NCI-H2227 treated with DMSO at 0.1 percent for 48 hours (cell line): ENCODE measurements at regions not wholly inside any gene's neighbourhood (a gene's known extent, or its start where the extent isn't known, plus 50 kb on each side); places are given as distances from the start of the nearest gene placed in this dataset.
A peak's percentile ranks its signal among the peaks of the same experiment; 100 is the strongest.

Source experiments
- DNase-seq: peaks from one replicate; lab custom pipeline; 2025; lab: John Stamatoyannopoulos, UW

DNA sequence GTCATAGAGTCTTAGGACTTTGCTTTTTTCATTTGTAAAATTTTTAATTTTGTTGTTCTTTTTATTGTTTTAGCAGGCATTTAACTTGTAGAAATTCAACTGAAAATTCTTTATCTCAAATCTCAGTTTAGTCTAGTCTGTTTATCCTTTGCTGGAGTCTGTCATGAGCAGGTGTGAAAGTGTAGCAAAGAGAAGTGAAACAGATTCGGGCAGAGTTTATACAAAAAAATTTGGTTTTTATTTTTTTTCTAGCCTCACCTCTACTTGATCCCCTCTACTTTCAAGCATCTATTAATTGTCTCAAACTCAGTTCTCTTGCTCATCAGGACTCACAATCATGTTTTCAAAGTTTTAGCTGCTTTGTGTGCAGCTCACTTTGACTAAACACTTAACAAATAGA, 655.2 kb downstream of the HDGFL1 start:
- DNase-seq: no peak

DNA sequence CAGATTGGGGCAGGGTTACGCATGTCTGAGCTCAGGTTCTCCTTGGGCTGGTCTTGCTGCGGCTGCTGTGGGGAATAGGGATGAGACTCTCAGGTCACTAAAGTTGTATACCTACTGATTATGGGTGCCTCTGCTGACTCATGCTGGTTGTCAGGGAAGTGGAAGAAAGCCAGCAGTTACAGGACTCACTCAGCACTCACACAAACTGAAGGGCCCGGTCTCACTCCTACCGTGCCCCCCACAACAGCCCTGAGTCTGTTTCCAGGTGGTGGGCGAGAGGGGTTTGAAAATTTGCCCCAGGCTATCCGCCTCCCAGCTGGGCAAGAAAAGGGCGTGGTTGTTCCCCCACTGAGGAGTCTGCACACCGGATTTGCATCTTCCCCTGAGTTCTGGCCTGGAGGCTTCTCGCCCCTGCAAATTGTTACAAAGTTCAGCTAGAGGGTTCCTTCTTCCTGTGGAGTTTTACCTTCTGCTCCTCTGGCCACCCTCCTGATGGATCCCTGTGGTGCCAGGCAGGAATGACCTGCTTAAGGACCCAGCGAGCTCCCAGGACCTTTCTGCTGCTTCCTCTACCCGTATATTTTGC, 659.2 kb downstream of the HDGFL1 start:
- DNase-seq: no peak

DNA sequence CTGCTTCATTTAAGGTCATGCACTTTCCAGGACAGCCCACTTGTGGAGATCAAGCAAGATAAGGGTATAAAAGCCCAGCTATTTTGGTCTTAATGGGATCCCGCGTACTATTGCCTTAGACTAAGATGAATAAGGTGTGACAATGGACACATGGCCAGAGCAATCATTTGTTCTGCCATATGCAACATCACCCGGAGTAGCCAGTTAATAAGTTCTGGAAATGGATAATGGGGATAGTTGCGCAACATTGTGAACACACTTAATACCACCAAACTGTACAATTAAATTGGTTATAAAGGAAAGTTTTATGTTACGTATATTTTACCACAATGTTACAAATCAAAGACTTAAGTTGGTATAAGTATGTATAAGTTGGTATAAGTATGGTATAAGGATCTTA, 674.5 kb downstream of the HDGFL1 start:
- no peak for DNase-seq

GRCh38 chr6:23244300-23244699, 674.9 kb downstream of the HDGFL1 start:
- no peak for DNase-seq

DNA sequence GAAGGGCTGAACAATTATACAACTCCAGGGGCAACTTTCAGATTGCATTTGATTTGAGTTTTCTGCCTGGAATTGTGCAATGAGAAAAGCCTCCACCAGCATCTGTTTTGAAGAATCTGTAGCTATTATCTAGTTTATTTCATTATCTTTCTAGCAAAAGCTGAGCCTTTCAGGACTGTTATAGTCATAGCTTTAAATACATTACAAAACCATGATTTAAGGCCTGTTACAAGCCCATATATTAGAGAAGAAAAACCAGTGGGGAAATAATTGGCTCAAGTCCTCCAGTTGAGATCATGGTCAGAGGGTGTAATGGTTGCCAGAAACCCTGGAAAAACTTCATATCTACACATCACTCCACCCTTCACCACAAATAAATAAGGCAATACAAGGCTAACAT, 676.2 kb downstream of the HDGFL1 start:
- DNase-seq: no peak

DNA sequence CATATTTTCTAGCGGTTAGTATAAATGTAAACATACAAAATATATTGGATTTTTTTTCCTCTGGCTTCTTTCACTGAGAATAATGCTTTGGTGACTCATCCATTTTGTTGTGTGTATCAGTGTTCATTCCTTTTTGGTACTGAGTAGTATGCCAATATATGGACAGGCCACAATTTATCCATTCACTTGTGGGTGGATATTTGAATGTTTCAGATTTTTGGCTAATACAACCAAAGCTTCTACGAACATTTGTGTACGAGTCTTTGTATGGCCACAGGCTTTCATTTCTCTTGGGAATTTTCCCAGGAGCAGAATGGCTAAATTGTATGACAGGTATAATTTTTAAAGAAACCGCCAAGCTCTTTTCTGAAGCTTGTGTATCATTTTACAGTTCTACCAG, 677.5 kb downstream of the HDGFL1 start:
- DNase-seq: no peak

- DNase-seq: no peak
Measured at GRCh38 chr6:23250556-23250955, 681.2 kb downstream of the HDGFL1 start.

- DNase-seq: no peak
Measured at GRCh38 chr6:23262864-23263263, 693.5 kb downstream of the HDGFL1 start.

DNA sequence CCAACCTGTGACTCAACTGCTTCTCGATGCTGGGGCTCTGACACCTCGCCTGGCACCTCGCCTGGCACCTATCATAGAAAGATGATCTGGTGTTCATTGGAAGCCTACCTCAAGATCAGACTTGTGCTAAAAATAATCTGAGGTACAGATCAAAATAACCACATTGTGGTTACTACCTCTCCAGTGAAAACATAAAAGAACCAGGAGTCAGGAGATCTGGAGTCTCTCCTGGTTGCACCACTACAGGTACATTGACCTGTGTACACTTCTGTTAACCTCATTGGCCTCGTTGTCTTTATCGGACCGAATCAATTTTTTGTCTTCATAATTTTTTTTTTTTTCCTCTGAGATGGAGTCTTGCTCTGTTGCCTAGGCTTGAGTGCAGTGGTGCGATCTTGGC, 695.9 kb downstream of the HDGFL1 start:
- no peak for DNase-seq

DNA sequence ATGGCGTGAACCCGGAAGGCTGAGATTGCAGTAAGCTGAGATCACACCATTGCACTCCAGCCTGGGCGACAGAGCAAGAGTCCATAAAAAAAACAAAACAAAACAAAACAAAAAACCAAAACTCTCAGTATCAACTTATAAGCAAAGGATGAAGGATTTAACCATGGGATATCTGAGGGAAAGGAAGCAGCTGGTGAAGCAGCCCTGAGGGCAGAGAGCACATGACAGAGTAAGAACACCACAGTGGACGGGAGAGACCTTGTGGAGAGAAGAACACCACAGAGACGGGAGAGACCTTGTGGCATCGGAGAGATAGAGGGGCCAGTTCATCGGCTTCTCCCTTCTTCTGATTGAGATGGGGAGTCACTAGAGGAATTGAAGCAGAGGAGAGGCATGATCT, 697.2 kb downstream of the HDGFL1 start:
- no peak for DNase-seq

GRCh38 chr6:23267651-23268050, 698.3 kb downstream of the HDGFL1 start:
- no peak for DNase-seq

DNA sequence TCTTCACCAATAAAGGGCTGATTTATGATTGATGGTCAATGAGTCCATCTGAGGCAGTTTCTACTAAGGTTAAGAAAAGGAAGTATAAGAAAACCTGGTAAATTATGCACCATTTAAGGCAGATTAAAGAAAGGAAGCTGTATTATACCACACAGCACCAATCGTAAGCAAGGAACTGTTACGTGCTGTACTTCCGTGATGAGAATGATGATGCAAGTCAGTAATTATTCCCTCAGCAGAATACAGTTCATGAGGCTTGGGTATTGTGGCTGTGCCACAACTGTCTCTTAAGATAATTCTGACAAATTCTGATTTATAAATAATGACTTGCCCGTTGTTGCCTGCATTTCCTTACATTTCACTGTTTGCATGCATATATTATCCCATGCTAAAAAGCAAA, 699.0 kb downstream of the HDGFL1 start:
- DNase-seq: no peak

DNA sequence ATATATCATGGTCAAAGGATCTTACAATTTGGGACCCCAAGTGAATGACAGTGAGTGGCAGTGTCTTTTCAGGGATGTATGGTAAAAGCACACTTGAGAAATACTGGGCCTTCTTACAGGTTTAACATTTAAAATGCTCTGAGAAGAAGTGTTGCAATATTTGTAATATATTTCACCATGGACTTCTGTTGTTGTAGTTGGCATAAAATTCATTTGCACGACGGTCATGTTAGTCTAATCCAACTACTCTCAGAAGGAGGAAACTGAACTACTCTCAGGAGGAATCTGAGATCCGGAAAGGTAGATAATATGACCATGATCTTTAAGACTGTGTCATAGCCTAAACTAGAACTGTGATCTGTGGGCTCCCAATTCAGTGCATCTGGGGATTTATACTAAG, 700.1 kb downstream of the HDGFL1 start:
- no peak for DNase-seq

DNA sequence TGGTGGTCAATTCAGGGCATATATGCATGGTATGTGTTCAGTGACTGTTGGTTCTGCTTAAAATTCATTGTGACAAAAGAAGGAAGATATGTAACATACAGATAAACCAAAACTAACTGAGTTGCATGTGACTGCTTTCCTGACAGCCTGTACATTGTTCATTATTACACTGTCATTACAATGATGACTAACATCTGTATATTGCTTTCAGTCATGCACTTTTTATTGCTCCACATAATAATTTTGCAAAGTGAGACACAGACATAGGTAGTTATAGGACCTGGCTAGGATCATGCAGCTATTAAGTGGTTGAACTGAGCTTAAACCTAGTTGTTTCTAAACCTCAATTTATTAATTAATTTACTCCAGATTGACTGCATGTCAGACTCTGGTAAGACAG, 703.2 kb downstream of the HDGFL1 start:
- no peak for DNase-seq

DNA sequence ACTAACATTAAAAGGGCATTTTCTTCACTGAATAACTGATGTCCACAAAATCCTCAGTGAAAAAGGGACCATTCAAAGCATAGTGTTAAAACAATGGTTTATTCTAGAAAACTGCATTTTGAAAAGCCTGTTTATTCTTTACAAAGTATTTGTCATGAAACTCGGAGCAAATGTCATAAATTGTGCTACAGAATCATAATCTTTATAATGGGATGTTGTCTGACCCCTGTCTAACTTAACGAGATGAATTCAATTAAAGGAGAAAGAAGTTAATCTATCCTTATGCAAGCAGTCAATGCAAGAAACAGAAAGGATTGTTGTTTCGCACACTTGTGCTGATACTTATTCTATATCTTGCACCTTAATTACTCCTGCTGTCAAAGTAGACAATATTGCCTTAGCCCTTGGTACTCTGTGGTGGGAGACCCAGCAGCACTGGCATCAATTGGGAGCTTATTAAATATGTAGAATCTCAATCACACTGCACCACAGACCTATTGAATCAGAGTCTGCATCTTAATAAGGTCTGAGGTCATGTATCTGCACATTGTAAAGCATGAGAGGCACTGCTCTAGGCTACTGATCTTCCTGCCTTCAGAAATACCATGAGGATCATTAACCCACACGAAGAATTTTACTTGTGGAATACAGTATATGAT, 708.3 kb downstream of the HDGFL1 start:
- DNase-seq: no peak

DNA sequence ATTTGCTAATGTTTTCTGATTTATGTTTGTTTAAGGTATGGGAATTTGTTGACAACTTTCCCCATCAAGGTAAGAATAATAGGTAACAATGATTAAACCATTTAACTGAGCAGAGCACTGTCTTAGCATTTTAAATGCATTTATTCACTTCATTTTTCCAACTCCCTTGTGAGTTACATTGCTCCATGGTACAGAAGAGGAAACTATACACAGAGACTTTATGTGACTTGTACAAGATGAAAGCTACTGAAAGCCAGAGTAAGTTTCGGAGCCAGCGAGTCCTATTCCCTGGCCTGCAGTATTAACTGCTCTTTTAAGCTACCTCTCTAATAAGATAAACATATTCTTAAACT, 708.8 kb downstream of the HDGFL1 start:
- DNase-seq: no peak

GRCh38 chr6:23280437-23280836, 711.1 kb downstream of the HDGFL1 start:
- DNase-seq: no peak

- DNase-seq: peak; percentile 12
Measured at GRCh38 chr6:23282252-23283021, 713.1 kb downstream of the HDGFL1 start.

DNA sequence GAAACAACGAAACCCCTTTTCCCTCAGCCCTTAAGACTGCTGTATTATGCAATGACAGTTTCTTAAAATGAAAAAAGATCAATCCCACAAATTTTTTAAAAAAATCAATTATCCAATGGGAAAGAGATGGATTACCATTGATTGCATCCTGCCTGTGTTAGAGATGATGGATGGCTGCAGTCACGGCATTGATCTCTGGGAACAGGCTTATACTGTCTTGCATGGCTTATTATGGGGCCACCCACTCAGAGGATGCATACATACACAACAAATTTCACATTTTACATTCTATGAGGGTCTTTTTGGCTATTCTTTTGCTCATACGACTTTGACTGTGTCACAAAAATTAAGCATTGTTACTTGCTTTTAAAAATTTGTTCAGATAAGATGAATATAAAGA, 724.3 kb downstream of the HDGFL1 start:
- DNase-seq: no peak

GRCh38 chr6:23301556-23301955, 732.2 kb downstream of the HDGFL1 start:
- DNase-seq: no peak

GRCh38 chr6:23302514-23302913, 733.1 kb downstream of the HDGFL1 start:
- no peak for DNase-seq

- no peak for DNase-seq
Measured at GRCh38 chr6:23305325-23305943, 736.1 kb downstream of the HDGFL1 start.
